Adrenal gland (tissue), 5 donors: ENCODE measurements at regions not wholly inside any gene's neighbourhood (a gene's known extent, or its start where the extent isn't known, plus 50 kb on each side); places are given as distances from the start of the nearest gene placed in this dataset.

Experiments
- CTCF ChIP-seq, 6 experiments: fragments of 450-650 bp in 4 of 6; fragments of 200-600 bp in 2 of 6; sonication (generic) in 1 of 6; IDR thresholded peaks; 1 replicate in 5 of 6; 2 replicates in 1 of 6; pipeline versions ENCODE4 v1.5.1 to v1.8.0; 2016 to 2021; ENCODE audit warnings: antibody characterized with exemption in 6 of 6, mild to moderate bottlenecking in 2 of 6, moderate library complexity in 1 of 6
- POLR2A ChIP-seq, 2 donors: fragments of 450-650 bp; IDR thresholded peaks; one replicate each; pipeline ENCODE4 v1.6.1; 2017; ENCODE audit warnings: antibody characterized with exemption in 2 of 2, mild to moderate bottlenecking in 2 of 2, moderate library complexity in 1 of 2
- donor health status: DM: no; HTN: no; CAD: no.

GRCh38 chr18:40075616-40076015, 1879.4 kb upstream of the PIK3C3 start:
- TF ChIP-seq CTCF (IDR thresholded peaks at IDR 0.05) (no peak), POLR2A (IDR thresholded peaks at IDR 0.05) (no peak)
